ENCODE measurements at regions not wholly inside any gene's neighbourhood (a gene's known extent, or its start where the extent isn't known, plus 50 kb on each side); places are given as distances from the start of the nearest gene placed in this dataset.

DNA sequence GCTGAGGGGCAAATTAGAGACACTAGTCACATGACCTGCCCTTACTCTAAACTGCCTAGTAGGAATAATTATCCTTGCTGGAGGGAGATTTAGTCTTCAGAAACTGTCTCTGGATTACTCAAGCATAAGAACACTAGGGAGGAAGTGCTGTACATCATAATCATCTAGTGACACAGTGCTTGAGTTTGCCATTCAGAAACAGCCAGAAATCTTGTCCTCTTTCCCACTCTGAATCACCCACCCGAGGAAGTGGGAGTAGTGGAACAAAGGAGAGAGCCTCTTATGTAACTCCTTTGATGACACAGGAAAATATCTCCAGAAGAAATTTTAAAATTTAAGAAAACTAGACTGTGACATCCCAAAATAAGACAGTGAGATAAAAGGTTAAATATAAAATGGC is 69.3 kb upstream of the PCDH19 start:
- no peak for TF ChIP-seq CTCF (IDR thresholded peaks at IDR 0.05; ENCODE audit: borderline replicate concordance, extremely low read depth, low read length, poor library complexity, severe bottlenecking)
- no peak for TF ChIP-seq EZH2 (IDR thresholded peaks at IDR 0.05; ENCODE audit: borderline replicate concordance, low read depth, low read length, severe bottlenecking)

Data from DND-41 (cell line).